ENCODE measurements at regions not wholly inside any gene's neighbourhood (a gene's known extent, or its start where the extent isn't known, plus 50 kb on each side); places are given as distances from the start of the nearest gene placed in this dataset.

- TF ChIP-seq CTCF (IDR thresholded peaks at IDR 0.05; ENCODE audit: low read length) (no peak), EZH2 (optimal IDR thresholded peaks at IDR 0.05; ENCODE audit: low read depth, low read length) (no peak), EZH2phosphoT487 (IDR thresholded peaks at IDR 0.05; ENCODE audit: low read length) (no peak)
Measured at GRCh38 chr13:111490611-111491010, 170.2 kb downstream of the TEX29 start.
